ENCODE measurements at regions not wholly inside any gene's neighbourhood (a gene's known extent, or its start where the extent isn't known, plus 50 kb on each side); places are given as distances from the start of the nearest gene placed in this dataset.

- CTCF ChIA-PET, result no interaction called here
- H3K27ac ChIP-seq, result no peak overlapping the region
- no peak for TF ChIP-seq CTCF (conservative IDR thresholded peaks at IDR 0.05; ENCODE audit: low read depth)
- DNase-seq (ENCODE audit: low spot score), result no peak
- POLR2A ChIA-PET (ENCODE audit: low non-redundant PET), result interaction anchor here (0.6 kb wide), 1 partner anchor 13 kb away, joined by 6 read pairs; no protein-coding TSS in a partner anchor
These were observed 55.2 kb downstream of the TWIST1 start for GRCh38 chr7:19062216-19062615.

GRCh38 chr7:19061331-19061730 lies 56.1 kb downstream of the TWIST1 start:
- no peak for TF ChIP-seq CTCF (conservative IDR thresholded peaks at IDR 0.05; ENCODE audit: low read depth)
- ChIA-PET POLR2A (ENCODE audit: low non-redundant PET) (no interaction called here), CTCF (no interaction called here)
- DNase-seq (ENCODE audit: low spot score), result no peak
- H3K27ac ChIP-seq, result no peak overlapping the region

GRCh38 chr7:19060761-19061259 lies 56.6 kb downstream of the TWIST1 start:
- no peak overlapping the region for H3K27ac ChIP-seq
- POLR2A ChIA-PET (ENCODE audit: low non-redundant PET), result no interaction called here
- DNase-seq (ENCODE audit: low spot score), result peak; percentile 12
- no peak for TF ChIP-seq CTCF (conservative IDR thresholded peaks at IDR 0.05; ENCODE audit: low read depth)
- CTCF ChIA-PET, result no interaction called here

GRCh38 chr7:19056305-19056704 lies 61.1 kb downstream of the TWIST1 start:
- ChIA-PET POLR2A (ENCODE audit: low non-redundant PET) (no interaction called here), CTCF (no interaction called here)
- no peak for DNase-seq (ENCODE audit: low spot score)
- no peak overlapping the region for H3K27ac ChIP-seq
- TF ChIP-seq CTCF (conservative IDR thresholded peaks at IDR 0.05; ENCODE audit: low read depth), result no peak

Measured in RWPE1 (cell line).